IPS DF 6.9 (cell line): ENCODE measurements at regions not wholly inside any gene's neighbourhood (a gene's known extent, or its start where the extent isn't known, plus 50 kb on each side); places are given as distances from the start of the nearest gene placed in this dataset.

Source experiments
- DNase-seq: peaks from one replicate; pipeline ENCODE4 v3.0.0-alpha.2; 2013; ENCODE audit warnings: low read depth, low spot score
- H3K27ac ChIP-seq: one replicate; pipeline ENCODE4 v1.5.1; 2013; ENCODE audit warnings: low read length, control low read depth
- H3K27me3 ChIP-seq: 2 replicates; pipeline ENCODE4 v1.6.1; 2013; ENCODE audit warnings: mild to moderate bottlenecking, low read length; ENCODE audit not compliant: control insufficient read depth, insufficient read depth
- H3K36me3 ChIP-seq: 2 replicates; pipeline ENCODE4 v1.6.1; 2013; ENCODE audit warnings: low read length; ENCODE audit not compliant: control insufficient read depth, insufficient read depth
- H3K4me1 ChIP-seq: 2 replicates; pipeline ENCODE4 v1.6.1; 2013; ENCODE audit warnings: low read length; ENCODE audit not compliant: control insufficient read depth, insufficient read depth
- H3K4me3 ChIP-seq: 2 replicates; pipeline ENCODE4 v1.5.1; 2013; ENCODE audit warnings: mild to moderate bottlenecking, low read length
- H3K9me3 ChIP-seq: 2 replicates; pipeline ENCODE4 v1.6.1; 2013; ENCODE audit warnings: low read length, inconsistent platforms; ENCODE audit not compliant: control insufficient read depth, insufficient read depth
- WGBS: extraction: QIAGEN DNeasy Blood & Tissue Kit; methylation state at CpG from one replicate; pipeline ENCODE4 v1.1.7; 2013; ENCODE audit warnings: mixed read lengths, missing lambda C conversion rate; ENCODE audit not compliant: insufficient read length, insufficient coverage; 5-methylcytosine and 5-hydroxymethylcytosine counted together

GRCh38 chr2:128625963-128626759 is 307.5 kb upstream of the HS6ST1 start:
- no peaks in the 10 kb centered on the region for H3K36me3 ChIP-seq
- no peaks in the 10 kb centered on the region for H3K4me1 ChIP-seq
- H3K27me3 ChIP-seq: no peaks in the 10 kb centered on the region
- H3K4me3 ChIP-seq: no peak overlapping the region
- WGBS: no CpG with 5 or more reads among the region's 12 CpGs
- no peak overlapping the region for H3K27ac ChIP-seq
- H3K9me3 ChIP-seq: no peaks in the 10 kb centered on the region
- no peak for DNase-seq

- WGBS: no CpG with 5 or more reads among the region's 20 CpGs
- DNase-seq: no peak
- Histone ChIP-seq H3K36me3 (no peaks in the 10 kb centered on the region), H3K4me1 (no peaks in the 10 kb centered on the region), H3K9me3 (no peaks in the 10 kb centered on the region), H3K4me3 (no peak overlapping the region), H3K27me3 (no peaks in the 10 kb centered on the region), H3K27ac (no peak overlapping the region)
Measured at GRCh38 chr2:128626760-128627511, 308.3 kb upstream of the HS6ST1 start.

GRCh38 chr2:128628206-128628605 is 309.5 kb upstream of the HS6ST1 start:
- no peak for DNase-seq
- Histone ChIP-seq H3K27me3 (no peaks in the 10 kb centered on the region), H3K4me1 (no peaks in the 10 kb centered on the region), H3K36me3 (no peaks in the 10 kb centered on the region), H3K27ac (no peak overlapping the region), H3K4me3 (no peak overlapping the region), H3K9me3 (no peaks in the 10 kb centered on the region)
- no CpG with 5 or more reads among the region's 7 CpGs for WGBS

- Histone ChIP-seq H3K27me3 (no peaks in the 10 kb centered on the region), H3K36me3 (no peaks in the 10 kb centered on the region), H3K27ac (no peak overlapping the region), H3K4me1 (no peaks in the 10 kb centered on the region), H3K4me3 (no peak overlapping the region), H3K9me3 (no peaks in the 10 kb centered on the region)
- WGBS: no CpG with 5 or more reads among the region's 6 CpGs
- DNase-seq: no peak
Measured at GRCh38 chr2:128628996-128629395, 310.3 kb upstream of the HS6ST1 start.

- H3K4me3 ChIP-seq: no peak overlapping the region
- no peak overlapping the region for H3K27ac ChIP-seq
- no peaks in the 10 kb centered on the region for H3K27me3 ChIP-seq
- H3K36me3 ChIP-seq: no peaks in the 10 kb centered on the region
- no CpG with 5 or more reads among the region's 12 CpGs for WGBS
- no peak for DNase-seq
- peaks cover 2% of the 10 kb centered on the region; the same call in 1 of the 2 replicates for H3K4me1 ChIP-seq
- H3K9me3 ChIP-seq: no peaks in the 10 kb centered on the region
Measured at GRCh38 chr2:128630974-128631697, 312.5 kb upstream of the HS6ST1 start.

GRCh38 chr2:128631698-128632500 is 313.2 kb upstream of the HS6ST1 start:
- WGBS: no CpG with 5 or more reads among the region's 15 CpGs
- Histone ChIP-seq H3K9me3 (no peaks in the 10 kb centered on the region), H3K27me3 (no peaks in the 10 kb centered on the region), H3K4me1 (peaks cover 4% of the 10 kb centered on the region), H3K4me3 (no peak overlapping the region), H3K36me3 (no peaks in the 10 kb centered on the region), H3K27ac (no peak overlapping the region)
- DNase-seq: no peak

- no peak overlapping the region for H3K27ac ChIP-seq
- H3K9me3 ChIP-seq: no peaks in the 10 kb centered on the region
- H3K4me3 ChIP-seq: no peak overlapping the region
- DNase-seq: no peak
- H3K36me3 ChIP-seq: no peaks in the 10 kb centered on the region
- peaks cover 4% of the 10 kb centered on the region for H3K4me1 ChIP-seq
- no peaks in the 10 kb centered on the region for H3K27me3 ChIP-seq
- WGBS: no CpG with 5 or more reads among the region's 6 CpGs
Measured at GRCh38 chr2:128632501-128632800, 313.8 kb upstream of the HS6ST1 start.

GRCh38 chr2:128633501-128633900 is 314.8 kb upstream of the HS6ST1 start:
- H3K36me3 ChIP-seq: no peaks in the 10 kb centered on the region
- H3K4me1 ChIP-seq: peaks cover 10% of the 10 kb centered on the region
- no peaks in the 10 kb centered on the region for H3K9me3 ChIP-seq
- DNase-seq: no peak
- H3K27ac ChIP-seq: no peak overlapping the region
- H3K4me3 ChIP-seq: no peak overlapping the region
- no CpG with 5 or more reads among the region's 3 CpGs for WGBS
- H3K27me3 ChIP-seq: no peaks in the 10 kb centered on the region

- Histone ChIP-seq H3K36me3 (no peaks in the 10 kb centered on the region), H3K4me1 (peaks cover 10% of the 10 kb centered on the region), H3K9me3 (no peaks in the 10 kb centered on the region), H3K27ac (no peak overlapping the region), H3K27me3 (no peaks in the 10 kb centered on the region), H3K4me3 (no peak overlapping the region)
- WGBS: no CpG with 5 or more reads among the region's 8 CpGs
- no peak for DNase-seq
Measured at GRCh38 chr2:128635361-128635900, 316.8 kb upstream of the HS6ST1 start.

- no peak overlapping the region for H3K27ac ChIP-seq
- no peaks in the 10 kb centered on the region for H3K36me3 ChIP-seq
- no peaks in the 10 kb centered on the region for H3K27me3 ChIP-seq
- H3K4me1 ChIP-seq: peaks cover 12% of the 10 kb centered on the region
- no peak overlapping the region for H3K4me3 ChIP-seq
- no peak for DNase-seq
- no peaks in the 10 kb centered on the region for H3K9me3 ChIP-seq
- WGBS: no CpG with 5 or more reads among the region's 5 CpGs
Measured at GRCh38 chr2:128636802-128637147, 318.1 kb upstream of the HS6ST1 start.
